NAMALWA (cell line): ENCODE measurements at regions not wholly inside any gene's neighbourhood (a gene's known extent, or its start where the extent isn't known, plus 50 kb on each side); places are given as distances from the start of the nearest gene placed in this dataset.
"Not testable (repeated sequence)": the region's sequence is repeated elsewhere in the genome, so short reads cannot be mapped to it uniquely, and the experiment has no call there.

Source experiments
- DNase-seq: peaks from one replicate; pipeline ENCODE4 v3.0.0-alpha.2; 2015; ENCODE audit warnings: low spot score

DNA sequence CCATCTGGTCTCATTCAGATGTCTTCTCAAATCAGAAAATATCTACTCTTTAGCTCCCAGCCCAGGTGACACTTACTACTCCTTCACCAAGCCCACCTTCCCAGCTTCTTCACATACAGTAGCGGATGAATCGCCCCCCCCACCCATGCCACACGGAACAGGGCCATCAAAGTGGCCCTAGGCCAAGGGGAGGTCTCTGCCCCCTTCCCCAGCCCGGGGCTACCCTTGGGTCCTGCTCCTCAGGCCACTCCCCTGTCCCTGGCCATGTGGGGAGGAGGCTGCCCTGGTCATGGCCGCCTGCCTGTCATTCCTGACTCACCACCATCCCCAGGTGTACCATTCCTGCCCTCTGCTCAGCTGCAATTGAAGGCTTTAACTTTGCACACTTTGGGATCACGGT, 142.8 kb downstream of the NECTIN1 start:
- DNase-seq: no peak

DNA sequence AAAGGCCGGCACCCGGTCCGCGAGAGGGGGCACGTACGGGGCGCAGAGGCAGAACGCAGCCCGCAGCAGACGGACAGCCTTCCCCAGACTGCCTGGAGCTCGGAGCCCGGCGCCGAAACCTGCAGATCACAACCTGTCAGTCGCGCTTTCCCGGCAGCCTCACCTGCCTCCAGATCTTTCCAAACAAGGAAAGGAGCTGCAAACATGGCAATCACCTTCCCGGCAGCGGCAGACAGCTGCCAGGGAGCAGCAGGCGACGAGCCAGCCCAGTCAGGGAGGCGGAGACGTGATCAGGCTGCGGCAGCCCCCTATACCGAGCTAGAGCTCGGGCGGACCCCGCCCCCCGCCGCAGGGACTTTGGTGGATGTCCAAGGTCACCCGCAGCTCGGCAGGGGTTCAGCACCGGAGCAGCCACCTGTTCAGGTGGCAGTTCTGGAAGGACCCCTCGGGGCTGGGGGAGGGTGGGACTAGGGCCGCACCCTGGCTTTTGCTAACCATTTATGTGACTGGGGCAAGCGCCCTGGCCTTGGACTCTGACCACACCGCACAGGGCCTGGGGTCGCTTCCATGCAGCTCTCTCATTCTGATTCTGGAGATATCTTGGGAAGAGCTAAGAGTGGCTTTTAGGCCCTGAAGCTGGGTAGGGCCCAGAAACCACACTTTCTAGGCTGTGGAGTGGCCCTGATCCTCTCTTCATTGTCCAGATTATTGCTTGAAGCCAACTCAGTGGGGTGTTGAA, 143.8 kb downstream of the NECTIN1 start:
- no peak for DNase-seq

DNA sequence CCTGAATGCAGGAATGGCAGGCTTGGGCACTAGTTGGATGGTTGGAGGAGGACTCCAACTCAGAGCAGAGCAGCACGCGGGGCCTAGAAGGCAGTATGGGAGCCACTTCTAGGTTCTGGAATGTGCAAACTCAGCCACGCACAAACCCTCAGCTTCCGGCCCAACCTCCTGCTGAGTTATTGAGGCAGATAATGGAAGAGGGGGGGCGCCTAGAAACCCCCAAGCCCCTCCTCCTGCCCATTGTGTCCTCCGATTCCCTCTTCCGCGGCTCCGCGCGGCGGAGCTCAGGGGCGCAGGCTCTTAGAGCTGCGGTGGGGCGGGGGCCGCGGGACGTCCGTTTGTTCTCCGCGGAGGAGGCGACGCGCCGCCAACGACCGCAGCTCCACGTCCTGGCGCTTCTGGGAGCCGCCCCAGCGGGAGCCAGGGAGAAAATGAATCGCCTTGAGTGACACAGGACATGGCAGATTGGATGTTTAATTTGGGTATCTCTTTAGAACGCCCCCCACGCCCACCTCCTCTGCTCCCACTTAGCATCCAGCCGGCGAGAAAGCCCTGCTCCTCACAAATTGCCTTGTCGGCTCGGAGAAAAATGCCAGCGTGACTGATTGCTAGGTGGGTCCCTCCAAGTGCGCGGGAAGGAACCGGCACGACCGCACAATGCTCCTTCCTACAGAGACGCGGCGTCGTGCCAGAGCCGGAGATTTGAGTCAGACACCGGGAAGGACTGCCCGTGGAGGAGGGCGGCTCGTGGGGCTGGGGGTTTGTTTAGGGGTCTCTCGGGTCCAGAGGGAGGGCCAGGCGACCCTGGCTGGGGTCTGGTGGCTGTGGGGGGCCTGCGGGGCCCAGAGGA, 144.6 kb downstream of the NECTIN1 start:
- DNase-seq: no peak

DNA sequence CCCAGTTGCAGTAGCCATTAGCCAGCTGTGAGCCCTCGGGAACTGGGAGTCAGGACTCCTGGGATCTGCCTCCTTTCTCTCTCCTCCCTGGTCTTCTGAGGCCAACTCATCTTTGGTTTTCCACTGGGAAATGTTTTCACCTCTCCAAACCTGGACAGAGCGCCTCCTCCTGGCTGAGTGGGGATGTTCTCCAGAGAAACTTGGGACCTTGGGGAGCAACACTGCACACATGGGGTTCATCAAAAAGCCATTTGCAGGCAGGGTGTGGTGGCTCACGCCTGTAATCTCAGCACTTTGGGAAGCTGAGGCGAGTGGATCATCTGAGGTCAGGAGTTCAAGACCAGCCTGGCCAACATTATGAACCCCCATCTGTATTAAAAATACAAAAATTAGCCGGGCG, 145.4 kb downstream of the NECTIN1 start:
- DNase-seq: no peak

DNA sequence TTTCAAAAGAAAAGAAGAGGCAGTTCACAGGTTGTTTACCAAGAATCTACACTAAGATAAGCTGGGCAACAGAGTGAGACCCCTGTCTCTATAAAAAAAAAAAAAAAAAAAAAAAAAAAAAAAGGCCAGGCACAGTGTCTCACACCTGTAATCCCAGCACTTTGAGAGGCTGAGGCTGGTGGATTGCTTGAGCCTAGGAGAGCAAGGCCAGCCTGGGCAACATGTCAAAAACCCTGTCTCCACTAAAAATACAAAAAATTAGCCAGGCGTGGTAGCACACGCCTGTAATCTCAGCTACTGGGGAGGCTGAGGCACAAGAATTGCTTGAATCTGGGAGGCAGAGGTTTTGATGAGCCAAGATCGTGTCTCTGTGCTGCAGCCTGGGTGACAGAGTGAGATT, 147.6 kb downstream of the NECTIN1 start:
- not testable (repeated sequence) for DNase-seq

DNA sequence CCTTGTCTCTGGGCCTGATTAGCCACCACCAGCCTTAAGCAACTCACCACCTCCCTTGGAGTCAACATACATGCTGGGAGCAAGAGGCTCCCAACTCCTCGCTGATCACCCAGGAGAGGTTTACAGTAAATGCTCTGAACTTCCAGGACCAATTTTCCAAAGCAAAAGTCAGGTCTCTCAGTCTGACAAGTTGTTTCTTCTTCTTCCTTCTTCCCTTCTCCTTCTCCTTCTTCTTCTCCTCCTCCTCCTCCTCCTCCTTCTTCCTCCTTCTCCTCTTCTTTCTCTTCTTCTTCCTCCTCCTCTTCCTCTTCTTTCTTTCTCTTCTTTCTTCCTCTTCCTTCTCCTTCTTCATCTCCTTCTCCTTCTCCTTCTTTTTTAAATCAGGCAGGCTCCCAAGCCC, 148.2 kb downstream of the NECTIN1 start:
- DNase-seq: no peak

DNA sequence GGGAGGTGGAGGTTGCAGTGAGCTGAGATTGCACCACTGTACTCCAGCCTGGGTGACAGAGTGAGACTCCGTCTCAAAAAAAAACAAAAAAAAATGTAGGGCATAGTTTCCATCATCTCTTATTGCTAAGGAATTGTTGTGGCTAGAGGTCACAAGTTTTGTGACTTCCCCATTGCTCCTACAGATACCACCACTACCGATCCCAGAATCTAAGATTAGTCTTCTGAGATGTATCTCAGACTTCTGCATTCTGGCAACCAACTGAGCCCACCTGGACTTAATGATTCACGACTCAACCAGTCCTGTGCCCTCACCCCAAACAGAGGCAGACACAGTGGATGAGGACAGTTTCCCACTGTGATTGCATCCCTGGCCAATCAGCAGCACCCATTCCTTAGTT, 148.9 kb downstream of the NECTIN1 start:
- DNase-seq: no peak

DNA sequence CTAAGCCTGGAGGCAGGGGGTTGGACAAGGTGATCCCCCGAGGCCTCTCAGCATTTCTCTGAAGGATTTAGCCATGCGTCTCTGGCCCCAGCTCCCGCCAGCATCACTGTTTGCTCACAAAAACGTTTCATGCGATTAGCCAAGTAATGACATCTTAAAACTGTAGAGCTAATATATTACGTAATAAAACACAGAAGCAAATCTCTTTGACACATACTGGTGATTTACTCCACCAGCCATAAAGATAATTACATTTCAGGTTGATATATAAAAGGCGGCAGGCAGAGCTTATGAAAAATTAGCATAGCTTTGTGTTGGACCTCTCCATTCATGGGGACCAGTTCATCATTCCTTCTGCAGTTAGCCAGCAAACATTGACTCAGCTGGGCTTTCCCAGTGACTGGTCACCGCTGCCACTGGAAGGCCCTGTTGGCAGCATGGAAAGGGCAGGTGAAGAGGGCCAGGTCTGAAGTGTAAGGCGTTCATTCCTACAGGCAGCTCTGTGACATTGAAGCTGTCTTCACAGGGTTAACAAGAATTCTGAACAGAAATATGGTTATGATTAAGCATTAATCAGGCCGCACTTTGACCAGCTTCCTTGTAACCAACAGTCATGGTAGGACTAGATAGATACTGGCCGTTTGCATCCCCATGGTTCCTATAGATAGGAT, 150.3 kb downstream of the NECTIN1 start:
- DNase-seq: no peak

DNA sequence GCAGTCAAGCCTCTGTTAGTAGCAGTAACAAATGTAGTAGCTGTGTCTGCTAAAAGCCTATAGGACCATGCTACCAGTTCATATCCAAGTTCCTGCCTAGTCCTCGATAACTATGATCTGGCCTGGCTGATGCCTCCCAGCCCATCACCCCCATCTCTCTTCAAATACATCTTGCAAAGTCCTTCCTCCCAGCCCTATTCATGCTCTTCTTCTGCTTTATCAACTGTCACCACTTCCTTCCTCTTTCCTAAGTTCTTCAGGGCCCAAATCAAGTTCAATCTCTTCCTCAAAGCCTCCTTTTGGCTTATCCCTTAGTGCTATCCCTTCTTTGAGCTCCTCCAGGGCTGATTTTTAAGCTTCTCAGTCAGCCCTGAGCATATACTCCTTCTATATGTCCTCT, 150.9 kb upstream of the THY1 start:
- DNase-seq: no peak

DNA sequence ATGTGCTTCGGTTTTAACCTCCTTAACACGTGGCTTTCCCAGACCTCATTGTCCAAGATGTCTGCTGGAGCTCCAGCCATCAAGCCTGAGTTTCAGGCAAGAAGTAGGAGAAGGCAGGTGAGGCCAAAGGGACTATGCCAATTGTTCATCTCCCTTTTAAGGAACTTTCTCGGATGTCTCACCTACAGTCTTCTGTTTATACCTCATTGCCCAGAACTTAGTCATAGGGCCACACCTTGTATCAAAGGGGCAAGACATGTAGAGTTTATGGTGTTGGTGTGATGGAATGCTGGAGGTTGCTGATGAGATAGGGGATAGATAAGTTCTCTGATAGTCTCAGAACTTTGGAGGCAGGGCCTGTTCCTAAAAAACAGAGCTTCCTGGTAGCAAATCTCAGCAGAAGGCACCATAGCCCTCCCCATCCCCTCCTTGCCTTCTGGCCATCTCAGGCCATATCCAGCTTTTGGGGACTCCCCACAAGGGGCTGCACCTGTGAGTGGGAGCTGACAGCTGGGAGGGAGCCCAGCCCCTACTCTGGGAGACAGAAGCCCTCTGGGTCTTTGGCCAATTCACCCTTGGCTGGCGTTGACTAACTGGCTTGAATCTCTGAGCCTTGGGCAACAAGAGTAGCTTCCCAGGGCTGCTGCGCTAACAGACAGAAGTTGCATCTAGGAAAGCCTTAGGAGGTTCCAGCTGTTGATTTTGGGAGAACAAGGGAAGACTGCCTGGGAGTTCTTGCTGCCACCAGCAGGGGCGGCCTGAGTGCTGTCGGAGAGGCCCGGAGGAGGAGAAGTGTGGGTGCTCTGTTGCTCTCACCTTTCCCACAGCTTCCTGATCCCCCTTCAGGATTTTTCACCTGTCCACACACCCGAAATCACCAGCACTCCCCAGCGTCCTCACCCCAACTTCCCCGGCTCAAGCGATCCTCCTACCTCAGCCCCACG, 149.8 kb upstream of the THY1 start:
- no peak for DNase-seq

DNA sequence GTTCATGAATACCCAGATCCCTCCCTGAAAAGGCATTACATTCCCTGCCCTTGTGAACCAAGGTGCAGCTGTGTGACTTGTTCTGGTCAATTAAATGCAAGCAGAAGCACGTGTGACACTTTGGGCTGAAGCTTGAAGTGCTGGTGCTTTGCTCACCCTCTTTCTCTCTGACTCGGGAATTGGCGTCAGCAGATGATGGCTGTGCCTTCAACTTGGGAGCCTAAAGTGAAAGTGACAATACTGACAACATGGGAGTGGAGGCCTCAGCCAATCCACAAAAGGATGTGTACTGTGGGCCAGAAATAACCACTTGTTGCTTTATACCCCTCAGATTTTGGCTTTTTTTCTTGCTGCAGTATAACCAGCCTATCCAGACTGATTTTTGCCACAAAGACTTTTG, 148.3 kb upstream of the THY1 start:
- DNase-seq: peak; percentile 7

DNA sequence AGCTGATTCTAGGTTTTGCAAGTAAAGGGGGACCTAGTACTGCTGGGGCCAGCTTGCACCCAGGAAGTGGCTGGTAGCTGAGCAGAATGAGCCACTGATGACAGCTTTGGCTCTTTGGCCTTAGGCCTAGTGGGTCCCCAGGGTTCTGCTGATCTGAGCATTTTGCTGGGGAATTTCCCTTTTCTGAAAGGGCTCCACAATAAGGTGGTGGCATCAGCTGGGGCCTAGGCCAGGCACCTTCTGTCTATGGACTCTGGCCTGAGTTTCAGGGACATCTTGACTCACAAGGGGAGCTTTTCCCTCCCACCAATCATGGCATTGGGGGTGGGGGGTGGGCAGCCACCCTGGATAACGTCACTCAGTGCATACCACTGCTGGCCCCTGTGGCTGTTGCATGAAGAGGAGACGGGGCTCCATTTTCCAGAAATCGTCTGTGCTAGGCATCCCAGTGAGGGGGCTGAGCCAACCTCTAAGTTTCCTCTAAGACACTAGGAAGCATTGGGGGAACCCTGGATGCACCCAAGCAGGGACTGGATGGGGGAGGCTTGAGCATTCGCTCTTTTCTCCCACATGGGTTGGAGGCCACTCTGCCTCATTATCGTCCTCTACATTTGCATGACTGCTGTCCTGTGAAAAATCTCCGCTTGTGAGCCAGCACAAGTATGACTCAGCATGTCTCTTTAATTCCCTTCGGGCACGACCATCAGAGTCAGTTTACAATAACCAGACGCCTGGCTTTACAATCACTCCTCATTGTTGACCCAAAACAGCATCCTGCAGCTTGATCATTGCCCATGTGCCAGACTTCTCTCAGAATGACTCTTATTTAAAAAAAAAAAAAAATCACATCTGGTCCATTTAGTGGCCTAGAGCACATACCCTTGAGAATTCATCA, 145.0 kb upstream of the THY1 start:
- DNase-seq: no peak

DNA sequence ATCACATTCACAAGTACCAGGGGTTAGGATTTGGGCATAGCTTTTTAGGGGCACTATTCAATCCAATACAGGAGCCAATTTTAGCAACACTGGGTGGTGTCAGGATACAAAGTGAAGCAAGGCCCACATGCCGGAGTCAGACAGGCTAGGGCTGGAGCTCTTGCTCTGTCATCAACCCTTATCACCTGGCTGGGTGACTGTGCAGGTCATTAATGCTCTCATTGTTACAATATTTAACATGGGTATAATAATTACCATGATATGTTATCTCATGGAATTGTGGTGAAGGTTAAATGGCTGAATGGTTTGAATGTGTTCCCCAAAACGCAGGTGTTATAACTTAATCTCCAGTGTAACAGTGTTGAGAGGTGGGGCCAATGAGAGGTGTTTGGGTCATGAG, 143.3 kb upstream of the THY1 start:
- no peak for DNase-seq

DNA sequence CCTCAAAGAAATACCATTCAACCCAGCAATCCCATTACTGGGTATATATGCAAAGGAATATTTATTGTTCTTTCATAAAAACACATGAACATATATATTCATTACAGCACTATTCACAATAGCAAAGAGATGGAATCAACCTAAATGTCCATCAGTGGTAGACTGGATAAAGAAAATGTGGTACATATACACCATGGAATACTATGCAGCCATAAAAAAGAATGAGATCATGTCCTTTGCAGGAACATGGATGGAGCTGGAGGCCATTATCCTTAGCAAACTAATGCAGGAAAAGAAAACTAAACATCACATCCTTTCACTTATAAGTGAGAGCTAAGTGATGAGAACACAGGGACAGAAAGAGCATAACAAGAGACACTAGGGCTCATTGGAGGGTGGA, 142.7 kb upstream of the THY1 start:
- DNase-seq: not testable (repeated sequence)

DNA sequence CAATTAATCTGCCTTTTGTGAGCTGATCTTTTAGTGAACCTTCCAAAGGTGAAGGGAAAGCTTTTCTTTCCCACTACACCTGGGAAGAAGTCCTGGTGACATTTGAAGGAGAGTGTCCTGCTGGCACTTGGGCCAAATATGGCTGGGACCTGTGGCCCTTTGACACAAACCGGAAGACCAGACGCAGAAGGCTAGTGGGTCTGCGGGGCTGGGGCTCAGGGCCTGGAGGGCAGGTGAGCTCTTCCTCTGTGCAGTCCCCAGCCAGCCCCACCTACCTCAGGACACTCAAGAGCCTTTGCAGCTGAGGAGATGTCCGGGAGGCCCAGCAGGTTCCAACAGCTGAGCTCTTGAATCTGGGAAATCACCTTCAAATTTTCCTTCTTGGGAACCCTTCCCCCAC, 138.0 kb upstream of the THY1 start:
- DNase-seq: no peak

DNA sequence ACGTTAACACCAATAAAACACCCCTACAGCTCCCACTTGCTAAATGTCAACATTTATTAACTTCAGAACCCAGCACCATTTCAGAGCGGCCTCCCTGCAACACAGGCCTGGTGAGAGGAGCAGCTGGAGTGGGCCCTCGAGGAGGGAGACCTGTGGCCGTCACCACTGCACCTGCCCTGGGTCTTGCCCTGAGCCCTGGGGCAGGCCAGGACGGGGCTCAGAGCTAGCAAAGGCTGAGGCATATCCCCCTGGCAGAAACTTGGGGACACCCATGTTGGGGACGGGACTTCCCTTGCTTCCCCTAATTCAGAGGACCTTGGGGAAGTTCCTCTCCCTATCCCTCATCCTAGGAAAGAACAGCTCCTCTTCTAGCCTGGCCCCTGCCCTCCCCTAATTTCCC, 137.3 kb upstream of the THY1 start:
- DNase-seq: no peak

DNA sequence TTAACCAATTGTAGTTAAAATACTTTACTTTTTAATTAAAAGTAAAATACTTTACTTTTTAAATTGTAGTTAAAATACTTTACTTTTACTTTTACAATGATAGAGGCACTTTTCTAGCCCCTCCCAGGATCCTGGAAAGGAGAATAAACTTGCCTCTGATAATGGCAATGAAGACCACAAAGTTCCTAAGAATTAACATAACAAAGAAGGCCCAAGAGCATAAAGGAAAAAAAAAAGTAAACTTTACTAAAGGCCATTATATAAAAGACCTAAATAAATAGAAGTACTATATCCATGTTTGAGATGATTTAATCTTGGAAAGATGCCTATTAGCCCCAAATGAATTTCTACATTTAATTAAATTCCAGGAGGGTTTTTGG, 129.1 kb upstream of the THY1 start:
- no peak for DNase-seq

DNA sequence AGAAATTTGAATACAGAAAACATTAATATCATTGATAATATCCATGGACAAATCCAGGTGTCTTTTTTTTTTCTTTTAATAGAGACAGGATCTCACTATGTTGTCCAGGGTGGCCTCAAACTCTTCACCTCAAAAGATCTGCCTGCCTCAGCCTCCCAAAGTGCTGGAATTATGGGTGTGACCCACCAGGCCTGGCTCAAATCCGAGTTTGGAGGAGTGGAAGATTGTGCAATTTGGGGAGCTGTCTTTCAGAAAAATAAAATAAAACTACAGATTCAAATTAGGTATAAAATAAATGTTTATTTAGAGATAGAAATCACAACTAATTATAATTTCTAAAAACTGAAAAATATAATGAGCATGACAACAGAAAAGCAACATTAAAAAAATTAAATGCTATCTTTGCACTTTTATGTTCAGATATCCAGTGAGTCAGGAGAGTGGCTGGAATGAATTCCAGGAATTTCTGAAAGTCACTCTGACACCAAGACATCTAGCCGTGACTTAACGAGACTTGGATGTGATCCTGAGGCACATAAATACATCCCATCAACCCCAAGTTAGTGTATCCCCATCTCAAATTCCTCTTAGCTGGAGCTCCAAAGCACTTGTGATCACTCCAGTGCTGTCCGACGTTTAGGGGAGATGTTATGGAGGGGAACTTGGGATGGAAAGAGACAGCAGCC, 128.6 kb upstream of the THY1 start:
- no peak for DNase-seq

DNA sequence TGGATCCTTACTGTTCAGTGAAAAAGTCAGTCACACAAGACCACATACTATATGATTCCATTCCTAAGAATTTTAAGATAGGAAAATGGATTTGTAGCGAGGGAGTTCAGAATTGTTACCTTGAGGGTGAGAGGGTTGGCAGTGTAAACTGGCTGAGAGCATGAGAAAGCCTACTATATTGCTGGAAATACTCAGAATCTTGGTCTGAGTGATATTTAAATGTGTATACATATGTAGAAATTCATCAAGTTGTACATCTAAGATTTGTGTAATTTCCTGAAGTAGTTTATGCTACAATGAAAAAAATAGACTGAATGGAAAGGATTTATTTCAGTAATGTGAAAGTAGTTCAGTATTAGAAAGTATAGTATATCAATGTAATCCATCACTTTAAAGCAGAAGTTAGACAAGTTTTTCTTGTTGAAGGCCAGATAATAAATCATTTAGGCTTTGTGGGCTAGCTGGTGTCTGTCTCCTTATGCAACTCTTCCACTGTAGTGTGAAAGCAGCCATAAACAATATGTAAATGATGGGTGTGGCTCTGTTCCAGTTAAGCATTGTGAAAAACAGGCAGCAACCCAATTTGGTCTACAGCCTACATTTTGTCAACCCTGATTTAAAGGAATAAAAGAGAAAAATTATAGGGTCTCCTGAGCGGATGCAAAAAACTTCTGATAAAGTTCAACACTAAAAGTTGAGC, 127.2 kb upstream of the THY1 start:
- DNase-seq: no peak

DNA sequence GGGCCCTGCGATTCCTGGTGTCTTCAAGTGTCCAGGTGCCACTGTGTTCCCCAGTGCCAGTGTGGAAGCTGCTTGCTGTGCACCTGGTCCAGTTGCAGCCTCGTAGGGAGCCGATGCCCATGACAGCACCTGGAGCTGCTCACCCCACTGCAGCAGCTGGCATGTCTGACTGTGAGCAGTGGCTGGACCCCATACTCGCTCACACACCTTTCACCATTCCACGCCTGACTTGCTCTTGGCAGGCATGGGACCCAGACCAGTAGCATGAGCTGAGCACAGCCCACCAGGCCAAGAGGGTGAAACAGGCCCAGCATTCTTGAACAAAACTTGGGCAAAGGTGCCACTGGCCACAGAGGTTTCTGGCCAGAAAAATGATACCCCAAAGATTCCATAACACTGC, 124.5 kb upstream of the THY1 start:
- no peak for DNase-seq
